Stimulated activated effector memory CD8-positive, alpha-beta T cell treated with anti-CD3 and anti-CD28 coated beads, Interleukin-12 subunit alpha, Interleukin-12 subunit beta, amount 100 ng/mL, for 72 hours (primary cell): ENCODE measurements at regions not wholly inside any gene's neighbourhood (a gene's known extent, or its start where the extent isn't known, plus 50 kb on each side); places are given as distances from the start of the nearest gene placed in this dataset.

Source experiments
- ATAC-seq: fragments of 150-1000 bp; cut with Tn5 transposase; 2 replicates; pipeline ENCODE4 v1.10.0; 2021
- DNase-seq, 2 donors: peaks; one replicate each; pipeline ENCODE4 v3.0.0; 2021 to 2022; ENCODE audit warnings: low spot score in 2 of 2
- H3K27ac Mint-ChIP-seq: one replicate; pipeline ENCODE4 v1.8.0; 2022; ENCODE audit warnings: mild to moderate bottlenecking, mixed read lengths
- H3K36me3 Mint-ChIP-seq: one replicate; pipeline ENCODE4 v1.8.0; 2022; ENCODE audit warnings: mild to moderate bottlenecking, mixed read lengths
- H3K4me1 Mint-ChIP-seq: one replicate; pipeline ENCODE4 v1.8.0; 2022; ENCODE audit warnings: mixed read lengths
- H3K4me3 Mint-ChIP-seq: one replicate; pipeline ENCODE4 v1.8.0; 2022; ENCODE audit warnings: mild to moderate bottlenecking, mixed read lengths
- H3K9me3 Mint-ChIP-seq: one replicate; pipeline ENCODE4 v1.8.0; 2022; ENCODE audit warnings: mixed read lengths

DNA sequence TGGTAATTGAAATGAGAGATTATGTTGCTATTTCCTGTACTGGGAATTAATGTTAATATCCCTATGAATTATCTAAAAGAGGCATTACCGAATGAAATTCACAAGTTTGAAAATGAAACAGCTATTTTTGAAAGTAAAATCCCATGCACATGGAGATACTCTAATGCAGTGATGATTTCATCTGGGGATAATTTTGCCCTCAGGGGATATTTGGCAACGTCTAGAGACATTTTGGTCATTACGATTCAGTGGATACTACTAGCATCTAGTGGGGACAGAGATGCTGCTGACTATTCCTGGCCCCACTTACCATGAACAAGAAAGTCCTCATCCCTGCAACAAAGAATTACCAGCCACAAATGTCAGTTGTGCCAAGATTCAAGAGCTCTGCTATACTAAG lies 500.9 kb downstream of the EFNA5 start:
- H3K4me3 Mint-ChIP-seq, result no peak overlapping the region
- DNase-seq, result no peak
- ATAC-seq, result no peak
- no peaks in the 10 kb centered on the region for H3K36me3 Mint-ChIP-seq
- H3K9me3 Mint-ChIP-seq, result peaks cover 6% of the 10 kb centered on the region
- no peaks in the 10 kb centered on the region for H3K4me1 Mint-ChIP-seq
- H3K27ac Mint-ChIP-seq, result no peak overlapping the region

DNA sequence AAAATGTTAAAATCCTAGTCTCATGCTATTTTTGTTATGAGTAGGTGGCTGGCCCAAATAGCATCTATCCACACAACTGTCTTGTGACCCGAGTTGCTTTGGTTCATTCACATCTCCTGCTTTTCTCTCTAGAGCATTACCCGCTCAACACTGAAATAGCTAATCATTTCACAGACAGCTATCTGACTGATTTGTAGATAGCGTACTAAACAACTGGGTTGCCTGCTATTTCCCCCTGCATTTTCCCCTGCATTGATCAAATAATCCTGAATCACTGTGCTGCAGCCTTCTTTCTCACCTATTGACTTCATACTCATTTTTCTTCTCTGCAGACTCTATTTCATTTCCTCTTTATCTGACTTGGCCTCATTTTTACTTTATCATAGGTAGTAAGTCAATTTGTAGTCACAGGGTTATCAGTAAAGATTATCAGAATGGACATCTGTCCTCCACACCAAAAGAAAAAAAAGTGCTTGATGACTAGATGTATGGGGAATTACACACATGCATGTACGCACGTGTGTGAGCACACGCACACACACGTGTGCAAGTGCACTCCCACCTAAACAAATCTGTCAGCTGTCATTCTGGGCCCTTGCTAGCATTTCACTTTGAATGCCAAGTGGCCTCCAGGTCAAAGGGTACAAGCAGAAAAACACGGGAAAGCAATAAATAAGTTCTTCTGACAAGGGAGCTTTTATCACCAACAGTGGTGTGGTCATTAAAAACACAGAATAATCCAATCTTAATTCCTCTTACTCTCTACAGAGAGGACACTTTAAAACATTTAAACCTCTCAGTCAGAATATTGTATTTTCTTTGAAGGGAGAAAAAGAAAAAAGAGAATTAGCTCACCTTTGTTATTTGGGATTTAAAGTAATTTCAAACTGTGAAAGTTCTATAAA lies 501.6 kb downstream of the EFNA5 start:
- H3K4me1 Mint-ChIP-seq, result no peaks in the 10 kb centered on the region
- peaks cover 6% of the 10 kb centered on the region for H3K9me3 Mint-ChIP-seq
- no peak overlapping the region for H3K4me3 Mint-ChIP-seq
- DNase-seq (no peak), ATAC-seq (no peak)
- H3K36me3 Mint-ChIP-seq, result no peaks in the 10 kb centered on the region
- no peak overlapping the region for H3K27ac Mint-ChIP-seq

DNA sequence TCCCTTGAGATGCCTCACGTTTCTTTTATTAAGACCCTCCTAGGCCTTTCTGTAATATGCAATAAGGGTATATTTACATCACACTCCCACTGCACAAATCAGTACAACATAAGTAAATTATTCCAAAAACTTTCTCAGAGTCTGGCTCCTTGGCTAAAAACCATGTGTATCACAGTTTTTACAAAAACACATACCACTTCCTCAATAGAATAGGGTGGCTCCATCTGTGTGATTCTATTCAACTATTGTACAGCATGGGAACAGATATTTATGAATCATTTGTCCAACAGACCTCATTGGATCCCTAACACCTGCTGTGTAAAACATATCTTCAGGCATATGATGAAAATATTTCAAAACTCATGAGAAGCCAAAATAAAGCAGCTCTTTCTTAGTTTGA lies 502.7 kb downstream of the EFNA5 start:
- Mint-ChIP-seq H3K9me3 (peaks cover 6% of the 10 kb centered on the region), H3K27ac (no peak overlapping the region), H3K36me3 (no peaks in the 10 kb centered on the region), H3K4me3 (no peak overlapping the region), H3K4me1 (no peaks in the 10 kb centered on the region)
- ATAC-seq (no peak), DNase-seq (no peak)

DNA sequence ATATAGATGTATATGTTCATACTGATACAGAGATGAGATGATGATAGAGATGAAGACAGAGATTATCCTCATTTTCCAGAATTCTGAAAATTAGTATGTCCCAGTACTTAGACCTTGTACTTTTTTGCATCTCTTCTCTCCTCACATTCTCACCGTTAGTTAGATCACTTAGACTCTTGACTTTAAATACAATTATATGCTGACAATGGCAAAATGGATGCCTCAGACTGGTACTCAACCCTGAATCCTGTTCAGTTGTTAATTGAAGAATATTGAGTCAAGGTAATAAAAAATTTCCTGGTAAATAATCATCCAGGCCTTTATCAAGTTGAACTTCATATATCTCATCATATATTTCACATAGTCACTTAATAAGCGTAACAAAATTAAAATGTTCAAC lies 505.4 kb downstream of the EFNA5 start:
- no peak overlapping the region for H3K4me3 Mint-ChIP-seq

DNA sequence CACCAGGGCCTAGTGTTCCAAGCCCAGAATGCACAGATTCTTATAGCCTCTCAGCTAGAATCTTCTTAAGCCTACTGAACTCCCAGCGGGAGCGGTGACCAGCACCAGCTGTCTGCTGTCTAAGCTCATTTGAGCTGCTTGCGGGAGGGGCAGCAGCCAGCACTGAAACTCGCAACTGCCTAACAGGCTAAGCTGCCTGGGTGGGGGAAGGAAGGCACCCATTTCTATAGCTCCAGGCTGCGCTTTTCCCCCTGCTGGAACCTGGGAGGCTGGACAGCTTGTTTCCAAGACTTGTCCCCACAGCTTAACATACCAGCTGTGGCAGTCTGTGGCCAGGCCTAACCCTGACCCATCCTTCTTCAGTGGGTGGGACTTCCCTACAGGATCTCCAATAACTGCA lies 512.9 kb downstream of the EFNA5 start:
- DNase-seq (no peak), ATAC-seq (no peak)
- Mint-ChIP-seq H3K9me3 (peaks cover 9% of the 10 kb centered on the region), H3K27ac (no peak overlapping the region), H3K36me3 (no peaks in the 10 kb centered on the region), H3K4me3 (no peak overlapping the region), H3K4me1 (no peaks in the 10 kb centered on the region)

More for the DNA sequence above, 505.4 kb downstream of the EFNA5 start:
- no peaks in the 10 kb centered on the region for H3K36me3 Mint-ChIP-seq
- no peaks in the 10 kb centered on the region for H3K4me1 Mint-ChIP-seq
- H3K27ac Mint-ChIP-seq, result no peak overlapping the region
- H3K9me3 Mint-ChIP-seq, result peaks cover 4% of the 10 kb centered on the region
- ATAC-seq (no peak), DNase-seq (no peak)

DNA sequence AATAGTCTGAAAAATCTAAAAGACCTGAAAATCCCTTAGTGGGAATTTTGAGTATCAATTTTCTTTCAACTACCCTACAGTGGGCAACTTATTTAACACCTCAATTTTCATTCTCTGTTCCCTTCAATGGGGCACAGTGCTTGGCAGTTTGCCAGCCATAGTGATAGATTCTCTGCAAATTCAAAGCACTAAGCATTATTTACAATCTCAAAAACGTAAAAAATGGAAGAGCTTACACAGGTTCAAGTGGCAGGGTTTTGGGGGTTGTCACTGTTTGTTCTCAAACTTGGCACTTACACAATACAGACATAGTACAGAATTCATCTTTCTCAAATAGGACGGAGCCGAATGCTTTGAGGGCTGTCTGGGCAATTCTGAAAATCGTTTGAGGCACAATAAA lies 515.0 kb downstream of the EFNA5 start:
- H3K27ac Mint-ChIP-seq, result no peak overlapping the region
- no peaks in the 10 kb centered on the region for H3K36me3 Mint-ChIP-seq
- H3K9me3 Mint-ChIP-seq, result peaks cover 7% of the 10 kb centered on the region
- H3K4me3 Mint-ChIP-seq, result no peak overlapping the region
- ATAC-seq, result no peak
- DNase-seq, result no peak
- H3K4me1 Mint-ChIP-seq, result no peaks in the 10 kb centered on the region

DNA sequence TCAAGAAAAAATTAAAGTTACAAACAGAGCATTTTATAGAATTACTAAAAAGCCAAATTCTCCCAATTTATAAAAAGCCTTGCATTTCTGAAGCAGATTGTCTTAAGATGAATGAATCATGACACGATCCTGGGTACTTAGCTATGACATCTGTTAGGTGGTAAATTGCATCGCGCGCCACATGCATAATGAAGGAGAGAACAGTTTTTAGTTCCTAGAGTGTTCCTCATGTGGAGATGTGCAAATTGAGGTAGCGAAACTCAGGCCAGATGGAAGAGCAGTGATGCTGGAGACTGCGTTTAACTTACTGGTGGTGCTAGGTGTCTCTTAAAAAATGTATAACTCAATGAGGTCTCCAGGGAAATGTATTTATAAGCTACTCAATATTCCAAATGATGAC lies 516.1 kb downstream of the EFNA5 start:
- ATAC-seq, result no peak
- no peaks in the 10 kb centered on the region for H3K4me1 Mint-ChIP-seq
- no peak overlapping the region for H3K4me3 Mint-ChIP-seq
- DNase-seq, result no peak
- no peak overlapping the region for H3K27ac Mint-ChIP-seq
- H3K9me3 Mint-ChIP-seq, result peaks cover 5% of the 10 kb centered on the region
- no peaks in the 10 kb centered on the region for H3K36me3 Mint-ChIP-seq

DNA sequence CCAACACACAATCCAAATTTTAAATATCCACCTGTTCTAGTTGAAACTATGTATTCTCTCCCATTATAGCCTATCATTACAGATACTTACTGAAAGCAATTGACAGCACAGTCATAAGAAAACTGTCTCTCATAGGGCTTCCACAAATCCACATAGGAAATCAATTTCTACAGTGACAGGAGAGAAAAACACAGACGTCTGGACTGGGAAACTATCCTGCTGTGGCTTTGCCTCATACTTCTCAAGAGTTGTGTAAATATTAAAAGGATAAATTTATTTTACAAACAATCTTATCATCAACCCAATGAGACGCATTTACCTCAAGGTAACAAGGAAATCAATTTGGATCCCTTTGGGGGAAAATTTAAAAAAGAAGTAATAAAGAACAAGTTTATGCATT lies 517.5 kb downstream of the EFNA5 start:
- H3K36me3 Mint-ChIP-seq, result no peaks in the 10 kb centered on the region
- H3K27ac Mint-ChIP-seq, result no peak overlapping the region
- no peak overlapping the region for H3K4me3 Mint-ChIP-seq
- H3K9me3 Mint-ChIP-seq, result no peaks in the 10 kb centered on the region
- H3K4me1 Mint-ChIP-seq, result no peaks in the 10 kb centered on the region
- no peak for DNase-seq
- no peak for ATAC-seq

DNA sequence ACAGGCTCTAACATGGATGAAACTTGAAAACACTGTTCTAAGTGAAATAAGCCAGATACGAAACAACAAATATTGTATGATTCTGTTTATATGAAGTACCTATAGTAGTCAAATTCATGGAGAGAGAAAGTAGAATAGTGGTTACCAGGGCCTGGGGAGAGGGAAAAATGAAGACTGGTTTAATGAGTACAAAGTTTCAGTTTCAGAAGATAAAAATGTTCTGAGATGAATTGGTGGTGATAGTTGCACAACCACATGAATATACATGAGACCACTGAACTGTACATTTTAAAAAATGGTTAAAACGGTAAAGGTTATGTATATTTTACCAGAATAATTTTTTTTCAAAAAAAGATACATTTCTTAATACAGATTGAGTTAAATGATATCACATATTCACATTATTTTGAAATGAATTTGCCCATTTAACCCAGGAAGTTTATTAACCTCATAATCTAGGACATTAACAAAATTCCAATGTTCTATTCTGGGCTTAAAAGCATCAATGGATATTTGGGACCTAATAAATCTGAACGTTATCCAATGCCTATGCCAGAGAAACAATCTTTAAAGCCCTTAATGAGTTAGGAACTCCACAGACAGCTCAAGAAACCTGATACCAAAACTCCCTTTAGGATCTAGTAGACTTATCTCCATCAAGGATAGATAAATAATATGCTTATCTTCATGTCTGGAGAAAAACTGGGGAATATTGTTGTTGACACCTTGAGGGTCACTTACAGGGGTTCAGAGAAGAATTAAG lies 521.3 kb downstream of the EFNA5 start:
- Mint-ChIP-seq H3K4me3 (no peak overlapping the region), H3K27ac (no peak overlapping the region), H3K4me1 (no peaks in the 10 kb centered on the region), H3K36me3 (no peaks in the 10 kb centered on the region), H3K9me3 (no peaks in the 10 kb centered on the region)
- DNase-seq (no peak), ATAC-seq (no peak)

DNA sequence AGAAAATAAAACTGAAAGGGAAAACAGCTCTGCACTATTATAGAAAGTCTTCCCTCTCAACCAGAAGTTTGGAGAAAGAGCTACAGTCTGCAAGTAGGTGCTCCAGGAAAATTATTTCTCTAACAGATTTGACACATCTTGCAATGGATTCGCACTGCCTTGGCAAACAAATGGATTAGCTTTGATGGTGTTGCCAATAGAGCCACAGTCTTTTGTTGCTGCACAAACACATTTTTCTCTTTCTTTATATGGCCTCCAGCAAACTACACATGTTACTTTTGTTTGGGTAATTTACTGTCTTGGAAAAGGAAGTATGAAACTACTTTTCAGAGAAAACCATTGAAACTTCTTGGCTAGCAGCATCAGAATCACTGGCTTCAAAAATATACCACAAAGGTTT lies 523.1 kb downstream of the EFNA5 start:
- ATAC-seq (no peak), DNase-seq (no peak)
- no peak overlapping the region for H3K27ac Mint-ChIP-seq
- no peaks in the 10 kb centered on the region for H3K4me1 Mint-ChIP-seq
- no peaks in the 10 kb centered on the region for H3K36me3 Mint-ChIP-seq
- H3K4me3 Mint-ChIP-seq, result no peak overlapping the region
- no peaks in the 10 kb centered on the region for H3K9me3 Mint-ChIP-seq

DNA sequence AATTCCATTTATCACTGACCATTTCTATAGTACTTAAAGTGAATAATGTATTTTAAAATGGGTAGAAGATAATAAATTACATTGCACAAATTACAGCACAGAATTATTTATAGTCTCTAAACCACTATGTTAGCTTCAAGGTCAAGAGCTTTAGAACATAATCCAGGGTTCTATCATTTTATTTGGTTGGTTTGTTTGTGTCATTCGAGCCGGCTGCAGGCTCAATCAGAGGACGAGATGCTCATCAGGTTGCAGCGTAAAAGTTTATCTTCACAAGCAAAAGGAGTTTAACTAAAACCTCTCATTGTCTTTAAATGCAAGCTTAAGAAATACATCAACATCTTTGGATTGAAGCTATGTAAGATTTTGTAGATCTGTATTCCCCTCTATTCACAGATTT lies 523.8 kb downstream of the EFNA5 start:
- Mint-ChIP-seq H3K36me3 (no peaks in the 10 kb centered on the region), H3K4me3 (no peak overlapping the region), H3K27ac (no peak overlapping the region), H3K9me3 (no peaks in the 10 kb centered on the region), H3K4me1 (no peaks in the 10 kb centered on the region)
- ATAC-seq (no peak), DNase-seq (no peak)

DNA sequence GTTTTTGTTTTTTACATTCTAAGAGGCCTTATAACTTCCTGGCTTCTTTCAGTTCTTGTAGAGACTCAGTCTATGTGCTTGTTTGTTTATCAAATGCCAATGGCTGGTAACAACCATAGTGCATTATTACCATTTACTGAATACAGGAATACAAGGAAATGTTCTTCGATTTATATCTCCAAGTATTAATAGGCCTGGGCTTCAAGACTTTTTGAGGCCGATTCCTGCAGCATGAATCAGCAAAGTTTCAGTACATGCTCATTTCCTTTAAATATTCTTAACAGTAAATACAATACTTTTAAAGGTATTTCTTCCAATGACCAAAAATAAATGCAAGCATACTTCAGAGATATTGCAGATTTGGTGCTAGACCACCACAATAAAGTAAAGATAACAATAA lies 535.3 kb downstream of the EFNA5 start:
- no peaks in the 10 kb centered on the region for H3K4me1 Mint-ChIP-seq
- no peak overlapping the region for H3K4me3 Mint-ChIP-seq
- peaks cover 4% of the 10 kb centered on the region for H3K9me3 Mint-ChIP-seq
- H3K36me3 Mint-ChIP-seq, result no peaks in the 10 kb centered on the region
- no peak for ATAC-seq
- H3K27ac Mint-ChIP-seq, result no peak overlapping the region
- DNase-seq, result no peak

DNA sequence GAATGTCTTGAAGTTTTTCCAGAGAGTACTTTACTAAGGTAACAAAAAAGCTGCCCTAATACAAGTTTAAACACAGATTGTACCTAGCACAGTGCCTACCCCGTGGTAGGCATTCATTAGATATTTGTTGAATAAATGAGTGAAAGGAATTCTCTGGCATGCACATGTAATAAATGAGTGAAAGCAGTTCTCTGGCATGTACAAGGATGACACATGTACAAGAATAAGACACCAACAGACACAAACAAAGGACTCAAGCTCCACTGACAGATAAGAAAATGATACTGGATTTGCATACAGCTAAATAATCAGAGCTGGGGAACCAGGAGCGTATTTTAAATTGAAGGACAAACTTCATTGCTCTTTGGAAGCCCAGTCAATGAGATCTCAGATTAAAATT lies 535.8 kb downstream of the EFNA5 start:
- Mint-ChIP-seq H3K27ac (no peak overlapping the region), H3K4me1 (no peaks in the 10 kb centered on the region), H3K9me3 (peaks cover 4% of the 10 kb centered on the region), H3K36me3 (no peaks in the 10 kb centered on the region), H3K4me3 (no peak overlapping the region)
- DNase-seq (no peak), ATAC-seq (no peak)

DNA sequence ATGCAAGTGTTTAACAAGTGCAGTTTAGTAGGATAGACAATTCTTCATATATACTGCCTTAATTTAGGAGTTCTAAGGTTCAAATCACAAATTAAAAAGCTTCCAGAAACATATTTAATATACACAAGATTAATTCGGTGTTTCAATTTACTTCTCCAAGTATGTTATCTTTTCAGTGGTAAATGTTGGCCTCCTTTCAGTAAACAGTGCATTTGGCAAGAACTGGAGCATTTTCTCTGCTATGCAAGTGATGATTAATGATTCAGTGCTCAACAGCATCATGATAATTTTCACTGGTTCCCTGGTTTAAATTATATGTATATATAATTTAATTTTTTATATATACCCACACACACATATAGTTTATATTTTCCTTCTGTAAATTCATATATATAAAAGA lies 541.7 kb downstream of the EFNA5 start:
- Mint-ChIP-seq H3K4me3 (no peak overlapping the region), H3K9me3 (peaks cover 4% of the 10 kb centered on the region), H3K36me3 (no peaks in the 10 kb centered on the region), H3K27ac (no peak overlapping the region), H3K4me1 (no peaks in the 10 kb centered on the region)
- ATAC-seq, result no peak
- DNase-seq, result no peak

DNA sequence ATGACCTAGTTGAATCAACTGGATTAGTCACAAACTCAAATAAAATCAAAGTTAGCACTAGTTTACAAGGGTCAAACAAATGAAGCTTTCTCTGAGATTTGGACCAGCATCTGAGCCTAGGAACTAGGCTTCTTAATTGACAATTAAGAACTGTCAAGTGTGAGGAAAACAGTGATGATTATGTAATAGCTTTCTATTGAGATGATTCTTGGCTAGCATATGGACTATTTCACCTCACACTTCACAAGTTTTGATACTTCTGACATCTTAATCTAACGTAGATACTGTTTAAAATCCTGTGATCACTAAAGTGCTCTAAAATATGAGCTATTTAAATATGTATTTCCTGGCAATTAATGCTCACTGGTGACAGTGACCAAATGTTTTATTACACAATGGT lies 542.9 kb downstream of the EFNA5 start:
- Mint-ChIP-seq H3K27ac (no peak overlapping the region), H3K36me3 (no peaks in the 10 kb centered on the region), H3K4me3 (no peak overlapping the region), H3K9me3 (peaks cover 1% of the 10 kb centered on the region), H3K4me1 (no peaks in the 10 kb centered on the region)
- DNase-seq (no peak), ATAC-seq (no peak)

DNA sequence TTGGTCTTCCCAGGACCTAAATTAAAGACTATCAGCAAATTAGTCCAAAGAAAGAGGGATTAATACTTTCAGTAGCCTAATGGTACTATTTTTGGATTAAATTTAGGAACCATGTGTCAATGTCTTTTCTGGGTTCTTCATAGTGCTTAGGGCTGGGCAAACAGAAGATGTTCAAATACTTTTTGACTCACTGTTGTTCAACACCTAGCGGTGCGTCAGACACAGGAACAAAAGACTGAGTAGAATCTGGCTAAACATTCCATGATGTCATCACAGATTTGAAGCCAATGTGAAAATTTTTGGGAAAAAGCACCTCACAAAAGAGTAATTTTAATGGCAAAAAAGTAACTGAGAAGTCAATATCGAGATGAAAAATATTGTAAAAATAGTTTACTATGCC lies 544.4 kb downstream of the EFNA5 start:
- Mint-ChIP-seq H3K27ac (no peak overlapping the region), H3K4me1 (no peaks in the 10 kb centered on the region), H3K36me3 (no peaks in the 10 kb centered on the region)

More for the DNA sequence above, 544.4 kb downstream of the EFNA5 start:
- no peak for DNase-seq
- Mint-ChIP-seq H3K9me3 (no peaks in the 10 kb centered on the region), H3K4me3 (no peak overlapping the region)
- no peak for ATAC-seq
